ENCODE measurements at regions not wholly inside any gene's neighbourhood (a gene's known extent, or its start where the extent isn't known, plus 50 kb on each side); places are given as distances from the start of the nearest gene placed in this dataset.

DNA sequence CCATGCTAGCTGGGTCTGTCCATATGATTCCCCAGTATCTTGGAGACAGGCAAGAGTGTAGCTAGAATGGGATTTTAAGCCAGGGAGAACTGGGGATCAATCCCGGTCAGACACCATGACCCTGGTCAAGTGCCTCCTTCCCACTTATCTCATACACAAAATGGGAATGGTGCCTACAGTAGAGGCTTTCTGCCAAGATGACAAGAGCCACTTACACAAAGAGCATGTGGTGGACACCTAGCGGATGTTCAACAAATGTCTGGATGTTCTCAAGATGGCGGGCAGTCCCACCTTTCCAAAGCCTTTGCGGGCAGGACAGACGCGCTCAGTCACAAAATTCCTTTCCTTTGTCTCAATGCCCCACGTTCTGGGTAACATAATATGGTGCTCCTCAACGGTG lies 57.3 kb downstream of the MAF start:
- DNase-seq (no peak), ATAC-seq (no peak)
- Mint-ChIP-seq H3K27me3 (peaks cover 7% of the 10 kb centered on the region), H3K4me1 (no peaks in the 10 kb centered on the region), H3K36me3 (ENCODE audit: low read depth) (no peaks in the 10 kb centered on the region), H3K4me3 (no peak overlapping the region), H3K27ac (no peak overlapping the region), H3K9me3 (no peaks in the 10 kb centered on the region)

DNA sequence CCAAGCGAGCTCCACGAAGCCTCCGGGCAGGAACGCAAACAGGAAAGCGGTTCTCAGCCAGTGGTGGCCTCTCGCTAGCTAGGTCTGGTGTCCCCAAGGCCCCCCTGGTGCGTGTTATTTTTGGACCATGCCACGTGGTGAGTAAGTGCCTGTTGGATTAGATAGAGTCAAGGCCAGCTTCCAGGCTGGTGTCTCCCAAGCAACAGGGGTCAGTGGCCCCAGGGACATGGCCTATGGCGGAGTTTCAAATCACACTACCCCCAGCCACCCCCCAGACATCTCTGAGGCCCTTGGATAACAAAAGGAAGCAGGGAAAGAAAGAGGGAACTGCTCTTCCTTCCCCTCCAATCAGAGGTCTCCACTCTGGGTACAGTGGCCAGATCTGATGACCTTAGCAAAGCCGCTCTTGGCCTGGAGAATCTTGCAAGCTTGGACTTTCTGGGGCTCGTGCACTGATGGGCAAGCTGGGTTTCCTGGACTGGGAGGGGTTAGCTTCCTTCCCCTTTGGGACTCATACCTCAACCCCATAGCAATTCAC lies 58.2 kb downstream of the MAF start:
- ATAC-seq = no peak
- H3K27ac Mint-ChIP-seq = no peak overlapping the region
- no peak overlapping the region for H3K4me3 Mint-ChIP-seq
- no peak for DNase-seq
- no peaks in the 10 kb centered on the region for H3K9me3 Mint-ChIP-seq
- H3K36me3 Mint-ChIP-seq (ENCODE audit: low read depth) = no peaks in the 10 kb centered on the region
- H3K27me3 Mint-ChIP-seq = peaks cover 7% of the 10 kb centered on the region
- no peaks in the 10 kb centered on the region for H3K4me1 Mint-ChIP-seq

DNA sequence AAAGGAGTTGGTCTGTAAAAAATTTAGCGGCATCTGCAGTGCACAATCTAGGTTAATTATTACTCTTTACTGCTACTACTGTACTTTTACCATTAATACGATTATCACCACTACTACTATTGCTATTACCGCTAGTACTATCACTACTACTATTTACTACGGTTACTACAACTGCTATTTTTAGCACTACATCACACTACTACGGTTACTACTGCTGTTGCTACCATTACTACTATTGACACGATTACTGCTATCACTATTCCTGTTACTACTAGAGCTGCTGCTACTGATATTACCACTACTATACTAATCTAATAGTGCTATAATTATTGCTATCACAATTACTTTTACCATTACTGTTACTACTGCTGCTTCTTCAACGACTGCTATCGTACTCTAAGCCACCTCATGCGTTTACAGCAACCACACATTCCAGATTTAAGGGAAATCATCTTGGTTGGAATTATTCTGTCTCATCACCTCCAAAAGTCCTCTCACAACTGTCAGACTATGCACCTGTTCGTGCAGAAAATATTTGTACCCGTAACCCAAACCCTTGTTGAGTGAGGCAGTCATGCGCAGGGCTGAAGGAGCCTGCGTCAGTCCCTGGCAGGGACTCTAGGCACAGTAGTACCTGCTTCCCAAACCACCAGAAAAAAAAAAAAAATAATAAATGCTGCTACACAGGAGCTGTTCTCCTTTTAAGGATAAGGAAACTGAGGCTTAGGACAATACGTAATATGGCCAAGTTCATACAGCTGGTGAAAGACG lies 59.5 kb downstream of the MAF start:
- no peak overlapping the region for H3K27ac Mint-ChIP-seq
- DNase-seq = no peak
- peaks cover 2% of the 10 kb centered on the region for H3K27me3 Mint-ChIP-seq
- no peak for ATAC-seq
- H3K9me3 Mint-ChIP-seq = no peaks in the 10 kb centered on the region
- no peaks in the 10 kb centered on the region for H3K4me1 Mint-ChIP-seq
- H3K36me3 Mint-ChIP-seq (ENCODE audit: low read depth) = no peaks in the 10 kb centered on the region
- no peak overlapping the region for H3K4me3 Mint-ChIP-seq

DNA sequence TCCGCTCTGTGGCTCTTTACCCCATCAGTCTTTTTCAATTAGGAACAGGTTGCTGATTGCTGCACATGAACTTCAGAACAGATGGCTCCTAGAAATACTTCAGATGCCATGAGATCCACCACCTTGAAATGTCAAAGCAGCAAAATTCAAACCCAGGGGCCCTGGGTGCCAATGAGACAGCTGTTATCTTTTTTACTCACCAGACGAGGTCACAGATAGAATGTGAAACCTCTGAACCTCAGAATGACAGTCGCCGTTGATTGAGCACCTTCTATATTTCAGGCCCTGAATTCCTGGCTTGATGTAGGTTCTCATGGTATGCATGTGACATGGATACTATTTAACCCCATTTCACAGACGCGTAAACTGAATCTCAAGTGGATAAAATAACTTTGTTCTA lies 63.0 kb downstream of the MAF start:
- no peaks in the 10 kb centered on the region for H3K9me3 Mint-ChIP-seq
- no peaks in the 10 kb centered on the region for H3K36me3 Mint-ChIP-seq (ENCODE audit: low read depth)
- no peak overlapping the region for H3K27ac Mint-ChIP-seq
- H3K4me1 Mint-ChIP-seq = no peaks in the 10 kb centered on the region
- DNase-seq (no peak), ATAC-seq (no peak)
- H3K4me3 Mint-ChIP-seq = no peak overlapping the region
- H3K27me3 Mint-ChIP-seq = peaks cover 5% of the 10 kb centered on the region

DNA sequence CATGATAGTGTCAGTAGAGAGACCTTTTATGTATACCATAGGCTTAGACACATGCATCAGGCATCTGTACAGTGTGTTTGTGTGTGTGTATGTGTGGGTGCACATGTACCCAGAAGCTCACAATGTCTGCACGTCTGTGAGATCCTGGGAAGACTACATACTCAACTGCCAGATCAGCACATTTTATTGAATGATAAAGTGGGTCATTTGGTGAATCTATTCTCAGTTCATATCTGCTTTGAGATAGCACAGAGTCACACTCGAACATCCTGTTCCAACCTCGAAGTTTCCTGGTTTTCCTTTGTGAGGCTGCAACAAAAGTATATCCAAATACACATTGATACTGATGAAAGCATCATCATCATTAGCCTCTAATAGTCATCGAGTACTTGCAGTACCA lies 63.6 kb downstream of the MAF start:
- Mint-ChIP-seq H3K27me3 (peaks cover 5% of the 10 kb centered on the region), H3K36me3 (ENCODE audit: low read depth) (no peaks in the 10 kb centered on the region), H3K4me1 (no peaks in the 10 kb centered on the region), H3K4me3 (no peak overlapping the region), H3K9me3 (no peaks in the 10 kb centered on the region), H3K27ac (no peak overlapping the region)
- ATAC-seq (no peak), DNase-seq (no peak)

DNA sequence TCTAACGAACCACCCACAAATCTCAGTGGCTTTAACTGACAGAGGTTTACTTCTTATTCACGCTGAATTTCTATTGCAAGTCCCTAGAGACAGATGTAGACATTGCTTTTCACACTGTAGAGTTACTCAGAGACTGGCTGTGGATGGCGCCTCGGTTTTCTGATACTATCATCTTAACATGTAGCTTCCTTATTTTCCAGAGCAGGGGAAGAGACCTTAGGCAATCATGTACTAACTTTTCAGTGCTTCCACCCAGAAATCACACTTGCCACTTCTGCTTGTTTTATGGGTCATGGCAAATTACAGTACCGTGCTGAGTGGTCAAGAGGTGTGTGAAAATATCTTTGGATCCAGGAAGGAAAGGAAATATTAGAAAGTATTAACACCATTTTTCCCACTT lies 65.4 kb downstream of the MAF start:
- Mint-ChIP-seq H3K36me3 (ENCODE audit: low read depth) (no peaks in the 10 kb centered on the region), H3K4me3 (no peak overlapping the region), H3K9me3 (no peaks in the 10 kb centered on the region), H3K27me3 (peaks cover 5% of the 10 kb centered on the region), H3K27ac (no peak overlapping the region), H3K4me1 (no peaks in the 10 kb centered on the region)
- no peak for ATAC-seq
- DNase-seq = no peak

DNA sequence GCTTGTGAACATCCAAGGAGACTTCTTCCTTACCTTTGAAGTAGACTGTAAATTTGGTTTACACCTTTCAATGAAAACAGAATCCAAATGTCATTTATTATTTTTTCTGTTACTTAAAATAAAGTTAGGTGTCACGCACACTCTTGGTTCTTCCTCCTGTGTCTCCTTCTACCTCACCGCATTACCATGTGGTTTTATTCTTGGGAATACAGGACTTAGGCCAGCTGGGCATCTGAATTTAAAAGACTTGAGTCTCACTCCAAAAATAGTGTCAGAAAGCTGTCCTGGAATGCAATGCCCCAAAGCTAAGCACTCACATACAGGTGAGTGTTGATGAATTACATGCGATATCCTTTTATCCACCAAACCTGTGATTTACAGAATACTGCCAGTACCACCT lies 66.4 kb downstream of the MAF start:
- no peak overlapping the region for H3K27ac Mint-ChIP-seq
- H3K9me3 Mint-ChIP-seq = no peaks in the 10 kb centered on the region
- ATAC-seq (no peak), DNase-seq (no peak)
- no peaks in the 10 kb centered on the region for H3K36me3 Mint-ChIP-seq (ENCODE audit: low read depth)
- H3K4me3 Mint-ChIP-seq = no peak overlapping the region
- peaks cover 5% of the 10 kb centered on the region for H3K27me3 Mint-ChIP-seq
- H3K4me1 Mint-ChIP-seq = no peaks in the 10 kb centered on the region

DNA sequence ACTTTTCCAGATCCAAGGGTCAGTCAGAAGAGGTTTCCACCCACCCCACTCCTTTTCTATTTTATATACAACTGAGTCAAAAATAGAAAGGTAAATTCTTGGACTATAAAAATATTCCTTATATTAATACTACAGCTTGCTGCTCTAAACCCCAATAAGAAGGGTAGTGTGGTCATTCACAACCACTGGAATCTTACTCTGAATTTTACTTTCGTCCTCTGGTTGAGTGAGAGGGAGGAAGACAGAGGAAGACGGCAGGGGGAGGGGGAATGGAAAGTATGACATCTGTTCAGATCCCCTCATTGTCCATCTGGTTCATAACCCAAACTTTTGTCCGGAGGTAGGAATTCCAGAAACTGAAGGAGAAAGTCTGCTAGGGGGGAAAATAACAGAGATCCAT lies 67.2 kb downstream of the MAF start:
- no peaks in the 10 kb centered on the region for H3K4me1 Mint-ChIP-seq
- H3K36me3 Mint-ChIP-seq (ENCODE audit: low read depth) = no peaks in the 10 kb centered on the region
- no peak for ATAC-seq
- no peak overlapping the region for H3K27ac Mint-ChIP-seq
- no peaks in the 10 kb centered on the region for H3K9me3 Mint-ChIP-seq
- no peak overlapping the region for H3K4me3 Mint-ChIP-seq
- peaks cover 3% of the 10 kb centered on the region for H3K27me3 Mint-ChIP-seq
- no peak for DNase-seq

DNA sequence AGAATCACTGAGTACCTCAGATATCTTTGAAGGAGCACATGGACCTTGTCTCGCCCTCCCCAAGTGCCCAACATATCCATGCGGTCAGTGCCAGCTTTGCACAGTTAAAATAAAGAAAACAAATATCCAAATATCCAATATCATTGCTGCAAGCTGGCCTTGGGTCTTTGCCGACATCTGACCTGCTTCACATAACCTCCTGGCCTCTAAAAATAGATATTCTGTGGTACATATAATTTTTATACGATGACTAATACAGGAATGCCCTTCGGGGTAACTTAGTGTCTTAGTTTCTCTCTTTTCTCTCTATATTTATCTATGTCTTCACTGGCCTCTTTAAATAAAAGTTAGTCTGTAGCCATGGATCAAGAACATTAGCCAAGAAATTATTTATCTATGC lies 67.8 kb downstream of the MAF start:
- no peak for ATAC-seq
- DNase-seq = no peak
- H3K36me3 Mint-ChIP-seq (ENCODE audit: low read depth) = no peaks in the 10 kb centered on the region
- no peaks in the 10 kb centered on the region for H3K4me1 Mint-ChIP-seq
- no peak overlapping the region for H3K27ac Mint-ChIP-seq
- no peaks in the 10 kb centered on the region for H3K9me3 Mint-ChIP-seq
- H3K27me3 Mint-ChIP-seq = peaks cover 3% of the 10 kb centered on the region
- no peak overlapping the region for H3K4me3 Mint-ChIP-seq

DNA sequence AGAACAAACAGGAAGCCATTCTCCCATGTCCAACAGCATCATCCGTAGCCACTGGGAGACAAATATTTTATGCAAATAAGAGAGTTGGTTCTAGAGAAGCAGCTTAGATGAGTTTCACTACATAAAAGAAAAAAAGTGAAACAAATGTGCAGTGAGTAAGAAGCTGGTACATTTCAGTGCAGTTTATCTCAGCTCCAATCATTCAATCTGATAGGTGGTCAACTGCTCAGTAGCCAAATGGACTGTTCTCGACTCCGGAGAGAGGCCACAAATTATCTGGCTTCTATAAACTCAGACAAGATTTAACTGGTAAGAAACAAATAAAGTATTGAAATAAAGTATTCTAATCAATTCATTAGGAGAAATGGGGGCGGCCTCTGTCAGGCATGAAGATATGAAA lies 68.3 kb downstream of the MAF start:
- Mint-ChIP-seq H3K4me1 (no peaks in the 10 kb centered on the region), H3K4me3 (no peak overlapping the region), H3K27ac (no peak overlapping the region), H3K27me3 (peaks cover 3% of the 10 kb centered on the region), H3K9me3 (no peaks in the 10 kb centered on the region), H3K36me3 (ENCODE audit: low read depth) (no peaks in the 10 kb centered on the region)
- ATAC-seq = no peak
- DNase-seq = no peak

DNA sequence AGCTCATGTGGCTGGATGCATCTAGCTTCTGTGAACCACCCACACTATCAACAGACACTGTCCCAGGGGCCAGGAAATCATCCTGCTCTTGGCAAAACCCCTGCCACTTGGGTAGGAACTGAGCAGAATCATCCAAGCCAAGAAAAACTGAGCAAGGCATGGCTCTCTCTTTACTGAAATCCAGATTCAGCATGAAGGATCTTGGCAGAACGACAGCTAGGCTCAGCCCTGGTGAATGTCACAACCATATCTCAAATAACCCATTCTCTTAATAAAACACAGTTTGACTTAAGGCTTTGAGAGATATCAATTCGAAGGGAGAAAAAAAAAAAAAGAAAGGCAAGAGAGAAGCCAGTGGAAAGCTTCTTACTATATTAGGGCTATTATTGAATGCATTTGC lies 72.2 kb downstream of the MAF start:
- Mint-ChIP-seq H3K4me1 (no peaks in the 10 kb centered on the region), H3K36me3 (ENCODE audit: low read depth) (no peaks in the 10 kb centered on the region), H3K27ac (no peak overlapping the region), H3K9me3 (no peaks in the 10 kb centered on the region), H3K4me3 (no peak overlapping the region), H3K27me3 (peaks cover 5% of the 10 kb centered on the region)
- DNase-seq (no peak), ATAC-seq (no peak)

DNA sequence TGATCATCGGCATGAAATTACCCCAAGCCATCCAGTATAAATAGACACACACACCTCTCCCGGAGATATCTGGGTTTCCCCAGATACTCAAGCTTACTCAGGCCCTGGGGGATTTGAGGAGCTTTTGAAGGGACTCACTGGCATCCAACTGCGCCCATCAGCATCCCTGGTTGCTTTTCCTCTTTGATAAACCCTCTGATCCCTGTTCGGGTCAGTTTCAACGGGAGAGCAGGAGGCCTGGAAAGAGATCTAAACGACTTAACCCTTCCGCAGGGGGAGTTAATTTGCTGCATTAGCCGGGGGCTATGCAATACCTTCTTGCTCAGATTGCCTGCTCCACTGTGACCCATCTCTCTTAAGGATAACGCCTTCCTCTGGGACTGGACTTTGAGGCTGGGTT lies 76.6 kb downstream of the MAF start:
- Mint-ChIP-seq H3K27me3 (peaks cover 23% of the 10 kb centered on the region), H3K9me3 (no peaks in the 10 kb centered on the region), H3K27ac (no peak overlapping the region), H3K4me3 (no peak overlapping the region), H3K4me1 (peaks cover 7% of the 10 kb centered on the region), H3K36me3 (ENCODE audit: low read depth) (no peaks in the 10 kb centered on the region)
- ATAC-seq (no peak), DNase-seq (no peak)

DNA sequence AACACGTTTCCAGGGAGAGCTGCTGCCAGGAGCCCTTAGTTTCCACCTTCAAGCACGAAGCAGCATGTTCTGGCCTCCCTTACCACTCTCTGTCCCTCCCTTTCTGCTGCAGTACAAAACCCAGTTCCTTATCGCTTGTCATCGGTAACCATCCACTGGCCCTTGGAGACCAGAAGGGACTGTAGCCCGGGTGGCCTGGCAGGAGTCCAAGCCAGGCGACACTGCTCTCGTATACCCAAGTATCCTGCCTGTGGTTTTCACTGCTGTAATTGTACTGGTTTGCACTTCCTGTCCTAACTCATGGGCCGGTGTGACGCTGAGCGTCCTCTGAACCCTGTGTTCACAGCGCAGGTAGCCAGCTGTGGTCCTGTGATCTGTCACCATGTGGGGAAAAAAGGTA lies 81.1 kb downstream of the MAF start:
- no peak for ATAC-seq
- H3K27ac Mint-ChIP-seq = no peak overlapping the region

DNA sequence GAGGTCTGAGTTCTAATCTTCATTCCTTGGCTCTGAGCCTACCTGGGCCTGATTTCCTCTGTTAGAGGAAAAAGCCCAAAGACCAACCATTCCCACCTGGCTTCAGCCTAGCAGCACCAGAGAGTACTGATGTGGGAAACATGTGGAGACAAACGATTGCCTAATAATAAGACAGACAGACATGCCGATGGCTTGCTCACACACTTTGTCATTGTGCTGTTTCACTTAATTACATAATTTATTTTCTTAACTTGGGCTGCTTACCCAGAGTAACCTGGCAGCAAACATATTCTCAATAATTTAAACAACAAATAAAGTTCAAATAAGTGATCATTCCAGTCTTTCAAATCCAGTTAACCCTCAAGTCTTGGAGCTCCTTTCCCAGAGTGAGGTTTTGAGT lies 83.4 kb downstream of the MAF start:
- DNase-seq = no peak
- H3K36me3 Mint-ChIP-seq (ENCODE audit: low read depth) = no peaks in the 10 kb centered on the region
- peaks cover 31% of the 10 kb centered on the region for H3K27me3 Mint-ChIP-seq
- no peaks in the 10 kb centered on the region for H3K9me3 Mint-ChIP-seq
- H3K4me1 Mint-ChIP-seq = peaks cover 7% of the 10 kb centered on the region
- H3K27ac Mint-ChIP-seq = no peak overlapping the region
- ATAC-seq = no peak
- H3K4me3 Mint-ChIP-seq = no peak overlapping the region

More for the DNA sequence above, 81.1 kb downstream of the MAF start:
- peaks cover 7% of the 10 kb centered on the region for H3K4me1 Mint-ChIP-seq
- no peak overlapping the region for H3K4me3 Mint-ChIP-seq
- DNase-seq = no peak
- peaks cover 31% of the 10 kb centered on the region for H3K27me3 Mint-ChIP-seq
- H3K36me3 Mint-ChIP-seq (ENCODE audit: low read depth) = no peaks in the 10 kb centered on the region
- H3K9me3 Mint-ChIP-seq = no peaks in the 10 kb centered on the region

DNA sequence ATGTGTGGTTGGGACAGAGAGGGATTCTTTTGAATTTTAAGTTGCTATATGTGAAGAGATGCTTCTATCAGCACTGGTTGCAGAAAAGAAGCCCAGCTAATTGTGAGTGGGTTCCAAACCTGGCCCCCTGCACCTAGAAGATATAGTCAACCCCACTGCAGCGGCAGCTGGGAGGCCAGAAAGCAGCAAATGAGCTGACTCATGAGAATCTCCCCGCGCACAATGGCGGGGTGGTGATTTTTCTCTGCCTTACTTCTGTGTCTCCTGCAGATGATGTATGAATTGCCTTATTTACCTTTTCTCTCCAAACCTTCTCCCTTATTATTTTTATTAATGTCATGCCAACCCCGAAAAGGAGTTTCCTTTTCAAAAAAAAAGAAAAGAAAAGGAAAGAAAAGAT lies 89.7 kb downstream of the MAF start:
- H3K27ac Mint-ChIP-seq = no peak overlapping the region
- no peaks in the 10 kb centered on the region for H3K9me3 Mint-ChIP-seq
- ATAC-seq (no peak), DNase-seq (no peak)
- no peaks in the 10 kb centered on the region for H3K36me3 Mint-ChIP-seq (ENCODE audit: low read depth)
- no peaks in the 10 kb centered on the region for H3K4me1 Mint-ChIP-seq
- no peak overlapping the region for H3K4me3 Mint-ChIP-seq
- peaks cover 9% of the 10 kb centered on the region for H3K27me3 Mint-ChIP-seq

DNA sequence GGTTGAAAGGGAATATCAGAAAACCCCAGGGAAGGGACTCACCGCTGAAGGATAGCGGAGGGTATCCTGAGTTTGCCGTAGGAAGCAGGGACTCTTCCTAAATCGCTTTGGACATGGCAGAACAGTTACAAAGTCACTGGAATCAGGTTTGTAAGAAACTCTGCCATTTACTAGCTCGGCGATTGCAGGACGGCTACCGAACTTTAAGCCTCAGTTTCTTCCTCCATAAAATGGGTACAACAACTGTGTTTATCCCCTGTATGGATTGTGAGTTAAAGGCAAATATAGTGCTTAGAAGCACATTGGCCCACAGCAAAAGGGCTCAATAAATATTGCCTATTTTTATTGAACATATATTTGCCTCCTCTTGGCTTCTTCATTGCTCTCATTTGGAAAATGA lies 90.6 kb downstream of the MAF start:
- ATAC-seq = no peak
- Mint-ChIP-seq H3K27me3 (peaks cover 11% of the 10 kb centered on the region), H3K9me3 (no peaks in the 10 kb centered on the region)

More for the DNA sequence above, 90.6 kb downstream of the MAF start:
- no peak for DNase-seq
- H3K4me1 Mint-ChIP-seq = no peaks in the 10 kb centered on the region
- no peaks in the 10 kb centered on the region for H3K36me3 Mint-ChIP-seq (ENCODE audit: low read depth)
- no peak overlapping the region for H3K27ac Mint-ChIP-seq
- no peak overlapping the region for H3K4me3 Mint-ChIP-seq
